ENCODE measurements at regions not wholly inside any gene's neighbourhood (a gene's known extent, or its start where the extent isn't known, plus 50 kb on each side); places are given as distances from the start of the nearest gene placed in this dataset.
A peak's percentile ranks its signal among the peaks of the same experiment; 100 is the strongest.

GRCh38 chr9:104993291-104993963 is 65.5 kb upstream of the ABCA1 start:
- ATAC-seq: peak; percentile 22
- TF ChIP-seq PATZ1 (CRISPR knock-in tag; IDR thresholded peaks at IDR 0.05; ENCODE audit: borderline replicate concordance) (no peak), PPARA (CRISPR knock-in tag; IDR thresholded peaks at IDR 0.05; ENCODE audit: borderline replicate concordance) (no peak), ZNF8 (CRISPR knock-in tag; IDR thresholded peaks at IDR 0.05) (no peak)

- no peak for TF ChIP-seq ZFP30 (CRISPR knock-in tag; IDR thresholded peaks at IDR 0.05)
- TF ChIP-seq BACH2 (CRISPR knock-in tag; IDR thresholded peaks at IDR 0.05; ENCODE audit: borderline replicate concordance): no peak
- no peak for TF ChIP-seq OSR1 (CRISPR knock-in tag; IDR thresholded peaks at IDR 0.05)
- TF ChIP-seq ZNF565 (CRISPR knock-in tag; conservative IDR thresholded peaks at IDR 0.05; ENCODE audit: low read depth): no peak
- no peak for TF ChIP-seq CSRNP3 (CRISPR knock-in tag; IDR thresholded peaks at IDR 0.05)
- TF ChIP-seq ISL1 (CRISPR knock-in tag; IDR thresholded peaks at IDR 0.05): no peak
- no peak for TF ChIP-seq ESRRG (CRISPR knock-in tag; IDR thresholded peaks at IDR 0.05)
- TF ChIP-seq TSHZ2 (CRISPR knock-in tag; IDR thresholded peaks at IDR 0.05): no peak
- no peak for TF ChIP-seq PPARA (CRISPR knock-in tag; IDR thresholded peaks at IDR 0.05; ENCODE audit: borderline replicate concordance)
- TF ChIP-seq GLIS3 (CRISPR knock-in tag; IDR thresholded peaks at IDR 0.05): no peak
- no peak for TF ChIP-seq PATZ1 (CRISPR knock-in tag; IDR thresholded peaks at IDR 0.05; ENCODE audit: borderline replicate concordance)
- TF ChIP-seq POU6F1 (CRISPR knock-in tag; IDR thresholded peaks at IDR 0.05; ENCODE audit: borderline replicate concordance, low read depth): no peak
- TF ChIP-seq SNAI2 (CRISPR knock-in tag; IDR thresholded peaks at IDR 0.05): no peak
- no peak for TF ChIP-seq ZNF70 (CRISPR knock-in tag; IDR thresholded peaks at IDR 0.05)
- no peak for TF ChIP-seq ZNF8 (CRISPR knock-in tag; IDR thresholded peaks at IDR 0.05)
- no peak for TF ChIP-seq RARB (CRISPR knock-in tag; IDR thresholded peaks at IDR 0.05)
- no peak for TF ChIP-seq ZC3H10 (CRISPR knock-in tag; IDR thresholded peaks at IDR 0.05)
- no peak for TF ChIP-seq ARNTL (CRISPR knock-in tag; IDR thresholded peaks at IDR 0.05; ENCODE audit: borderline replicate concordance, low read depth)
- TF ChIP-seq CREB5 (CRISPR knock-in tag; IDR thresholded peaks at IDR 0.05; ENCODE audit: low read depth): no peak
- no peak for TF ChIP-seq CSDC2 (CRISPR knock-in tag; IDR thresholded peaks at IDR 0.05)
- ATAC-seq: no peak
Observed at GRCh38 chr9:104997536-104997935, 69.6 kb upstream of the ABCA1 start.
